Stimulated activated naive CD4-positive, alpha-beta T cell treated with Interleukin-2 at 50 U/mL for 16 hours (primary cell): ENCODE measurements at regions not wholly inside any gene's neighbourhood (a gene's known extent, or its start where the extent isn't known, plus 50 kb on each side); places are given as distances from the start of the nearest gene placed in this dataset.

ENCODE experiments used
- DNase-seq: peaks from one replicate; lab custom pipeline; 2025; lab: John Stamatoyannopoulos, UW

DNA sequence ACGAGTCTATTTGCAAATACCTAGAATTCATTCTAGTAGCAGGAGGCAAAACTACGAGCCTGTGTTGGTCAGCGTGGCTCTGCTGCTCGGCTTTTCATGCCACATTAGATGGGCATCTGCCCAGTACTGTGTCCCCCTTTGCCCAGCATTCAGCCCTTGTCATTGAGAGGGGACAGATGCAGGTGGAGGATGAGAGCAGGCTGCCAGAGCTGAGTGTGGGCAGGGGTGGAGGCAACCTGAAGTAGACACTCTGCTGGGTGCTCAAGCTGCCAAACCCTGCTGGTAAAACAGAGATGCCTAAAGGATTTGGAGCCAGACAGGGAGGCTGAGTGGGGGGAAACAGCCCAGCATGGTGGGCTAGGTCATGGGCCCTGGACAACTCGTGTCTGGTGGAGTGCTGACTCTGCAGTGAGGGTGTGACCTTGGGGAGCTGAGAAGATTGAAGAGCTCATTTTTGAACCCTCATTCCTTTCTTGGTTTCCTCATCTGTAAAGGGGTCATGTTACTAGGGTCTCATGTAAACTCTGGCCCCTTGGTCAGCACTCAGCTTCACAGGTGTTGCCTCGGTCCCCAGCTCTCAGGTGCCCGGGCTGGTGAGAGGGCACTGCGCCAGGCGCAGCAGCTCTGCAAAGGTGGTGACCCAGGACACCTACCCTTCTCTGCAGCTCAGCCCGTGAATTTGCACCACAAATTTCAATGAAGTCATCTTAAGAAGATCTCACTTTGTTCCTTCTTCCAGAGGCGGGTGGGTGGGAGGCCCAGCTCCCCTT lies 64.2 kb upstream of the BHLHE23 start:
- DNase-seq = no peak

GRCh38 chr20:63070301-63070625 lies 63.5 kb upstream of the BHLHE23 start:
- DNase-seq = no peak

DNA sequence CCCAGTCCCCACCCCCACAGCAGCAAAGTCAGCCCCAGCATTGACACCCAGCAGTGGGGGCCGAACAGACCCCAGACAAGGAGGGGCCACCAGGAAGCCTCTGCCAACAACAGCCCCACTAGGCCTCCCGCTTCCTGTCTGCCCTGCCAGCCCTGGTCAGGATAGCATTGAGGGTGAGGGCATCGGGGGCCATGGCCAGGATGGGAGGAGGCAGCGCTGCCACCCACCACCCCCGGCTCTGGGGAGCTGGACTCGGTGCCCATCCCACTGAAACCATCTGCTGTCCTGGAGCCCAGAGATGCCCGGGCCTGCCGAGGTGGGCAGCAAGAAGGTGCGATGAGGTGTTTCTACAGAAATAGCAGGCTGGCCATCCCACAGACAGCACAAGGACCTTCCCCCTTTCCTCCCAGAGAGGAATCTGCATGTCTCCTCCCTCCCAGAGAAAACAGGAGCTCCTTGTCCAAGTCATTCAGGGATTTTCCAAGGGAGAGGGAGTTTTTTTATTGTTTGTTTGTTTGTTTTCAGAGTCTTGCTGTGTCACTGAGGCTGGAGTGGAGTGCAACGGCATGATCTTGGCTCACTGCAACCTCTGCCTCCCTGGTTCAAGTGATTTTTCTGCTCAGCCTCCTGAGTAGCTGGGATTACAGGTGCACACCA lies 62.1 kb upstream of the BHLHE23 start:
- DNase-seq = no peak

DNA sequence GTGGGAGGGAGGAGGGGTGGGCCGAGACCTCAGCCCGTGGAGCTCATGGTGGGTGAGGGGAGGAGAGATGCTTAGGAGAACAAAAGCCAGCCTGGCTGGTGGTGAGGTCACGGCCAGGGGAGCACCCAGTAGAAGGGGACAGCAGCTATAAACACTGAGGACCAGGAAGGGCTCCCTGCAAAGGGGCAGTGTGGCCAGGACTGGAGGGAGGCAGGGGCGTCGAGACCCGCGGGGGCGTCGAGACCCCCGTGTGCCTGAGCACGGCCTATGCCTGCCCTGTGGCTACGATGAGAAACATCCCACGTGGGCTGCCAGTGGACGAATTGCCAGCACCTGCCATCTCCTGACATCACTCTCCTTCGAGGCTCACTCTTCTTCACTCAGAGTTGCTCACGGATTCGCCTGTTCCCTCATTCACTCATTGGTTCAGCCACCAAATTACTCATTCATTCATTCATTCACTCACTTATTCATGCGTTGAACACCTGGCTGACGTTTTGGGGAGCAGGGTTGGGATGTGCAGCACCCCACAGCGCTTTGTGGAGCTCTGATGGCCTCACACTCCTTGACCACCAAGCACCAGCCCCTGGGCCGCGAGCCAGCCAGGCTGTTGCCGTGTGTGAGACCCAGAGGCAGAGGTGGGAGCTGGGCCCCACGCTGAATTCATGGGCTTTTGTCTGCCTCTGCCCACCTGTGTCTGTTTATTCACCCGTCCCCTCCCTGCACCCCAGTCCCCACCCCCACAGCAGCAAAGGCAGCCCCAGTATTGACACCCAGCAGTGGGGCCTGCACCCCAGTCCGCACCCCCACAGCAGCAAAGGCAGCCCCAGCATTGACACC lies 61.2 kb upstream of the BHLHE23 start:
- no peak for DNase-seq

- DNase-seq = no peak
Measured at GRCh38 chr20:63067266-63067635, 60.5 kb upstream of the BHLHE23 start.

GRCh38 chr20:63066506-63067265 lies 59.9 kb upstream of the BHLHE23 start:
- no peak for DNase-seq

DNA sequence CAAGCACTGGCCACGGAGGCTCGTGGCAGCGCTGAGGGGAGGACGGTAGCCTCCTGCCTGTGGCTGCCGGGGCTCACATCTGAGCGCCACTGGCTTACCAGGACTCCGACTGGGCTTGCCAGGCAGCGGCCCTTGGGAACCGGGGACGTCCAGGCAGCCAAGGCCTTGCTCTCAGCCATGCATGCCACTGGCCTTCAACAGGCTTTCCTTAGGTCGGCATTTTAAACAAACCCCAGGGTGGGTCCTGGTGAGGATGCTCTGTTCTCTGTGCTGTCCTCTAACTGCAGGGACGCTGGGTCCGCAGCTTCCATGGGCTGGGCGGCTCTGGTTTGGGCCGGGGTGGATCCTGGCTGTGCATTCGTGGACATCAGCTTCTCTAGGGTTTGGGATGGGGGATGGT lies 59.1 kb upstream of the BHLHE23 start:
- DNase-seq = no peak

DNA sequence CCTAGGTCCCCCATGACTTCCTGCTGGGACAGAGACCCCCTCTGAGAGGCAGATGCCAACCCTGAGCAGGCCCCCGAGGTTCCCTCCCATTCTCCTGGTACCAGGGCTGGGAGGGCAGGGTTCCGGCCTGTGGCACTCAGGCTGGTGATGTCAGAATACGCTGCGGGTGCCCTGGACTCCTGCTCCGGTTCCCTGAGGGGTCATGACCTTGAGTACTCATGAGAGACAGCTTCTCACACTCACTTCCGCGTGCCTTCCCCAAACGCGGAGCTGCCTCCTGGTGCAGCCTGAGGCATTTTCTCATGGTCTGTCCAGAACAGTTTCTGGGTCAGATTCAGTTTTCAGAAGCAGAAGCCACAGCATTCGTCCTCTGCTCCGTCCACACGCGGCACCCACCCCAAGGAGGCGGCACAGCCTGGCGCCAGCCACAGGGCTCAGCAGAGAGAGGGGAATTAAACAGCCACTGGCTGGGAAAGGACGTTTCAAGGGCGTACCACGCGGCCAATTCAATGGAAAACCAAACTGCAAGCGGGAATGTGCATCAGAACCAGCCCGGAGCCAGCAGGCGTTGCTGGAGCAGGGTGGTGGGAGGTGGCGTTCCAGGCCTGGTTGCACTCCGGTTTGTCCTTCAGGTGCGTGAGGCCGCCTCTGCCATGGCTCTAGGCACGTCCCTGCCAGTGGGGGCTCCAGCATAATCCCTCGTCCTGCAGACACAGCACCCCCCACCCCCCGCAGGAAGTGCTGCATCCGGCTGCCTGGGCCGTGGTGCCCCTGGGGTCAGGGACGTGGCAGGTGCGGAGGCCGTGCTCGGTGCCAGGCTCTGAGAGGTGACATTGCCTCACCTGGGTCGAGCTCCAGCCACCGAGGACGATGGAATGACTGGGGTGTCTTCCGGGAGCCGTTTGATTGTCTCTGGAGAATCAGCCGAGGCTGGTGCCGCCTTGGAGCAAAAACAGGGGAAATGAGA lies 58.3 kb upstream of the BHLHE23 start:
- no peak for DNase-seq

DNA sequence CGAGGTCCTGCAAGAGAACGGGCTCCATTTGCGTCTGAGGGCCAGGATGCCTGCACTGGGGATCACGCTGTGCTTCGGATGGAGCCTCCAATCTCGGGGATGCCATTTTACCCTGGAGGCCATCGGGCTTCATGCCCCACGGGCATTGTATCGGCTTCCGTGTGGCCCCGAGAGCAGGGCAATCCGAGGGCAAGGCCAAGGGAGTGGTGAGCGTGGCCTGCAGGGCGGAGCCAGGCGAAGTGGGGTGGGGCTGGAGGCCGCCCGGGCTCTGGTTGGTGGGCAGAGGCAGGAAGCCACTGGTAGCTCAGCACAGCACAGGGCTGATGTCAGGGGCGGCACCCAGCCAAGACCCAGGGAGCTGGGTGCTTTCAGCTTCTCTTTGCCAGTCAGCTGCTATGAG lies 57.5 kb upstream of the BHLHE23 start:
- DNase-seq = no peak

- no peak for DNase-seq
Measured at GRCh38 chr20:63062188-63063140, 55.7 kb upstream of the BHLHE23 start.

DNA sequence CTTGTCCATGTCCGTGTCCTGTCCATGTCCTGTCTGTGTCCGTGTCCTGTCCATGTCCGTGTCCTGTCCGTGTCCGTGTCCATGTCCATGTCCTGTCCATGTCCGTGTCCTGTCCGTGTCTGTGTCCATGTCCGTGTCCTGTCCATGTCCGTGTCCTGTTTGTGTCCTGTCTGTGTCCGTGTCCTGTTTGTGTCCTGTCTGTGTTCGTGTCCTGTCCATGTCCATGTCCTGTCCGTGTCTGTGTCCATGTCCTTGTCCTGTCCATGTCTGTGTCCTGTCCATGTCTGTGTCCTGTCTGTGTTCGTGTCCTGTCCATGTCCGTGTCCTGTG lies 55.0 kb upstream of the BHLHE23 start:
- DNase-seq = no peak

DNA sequence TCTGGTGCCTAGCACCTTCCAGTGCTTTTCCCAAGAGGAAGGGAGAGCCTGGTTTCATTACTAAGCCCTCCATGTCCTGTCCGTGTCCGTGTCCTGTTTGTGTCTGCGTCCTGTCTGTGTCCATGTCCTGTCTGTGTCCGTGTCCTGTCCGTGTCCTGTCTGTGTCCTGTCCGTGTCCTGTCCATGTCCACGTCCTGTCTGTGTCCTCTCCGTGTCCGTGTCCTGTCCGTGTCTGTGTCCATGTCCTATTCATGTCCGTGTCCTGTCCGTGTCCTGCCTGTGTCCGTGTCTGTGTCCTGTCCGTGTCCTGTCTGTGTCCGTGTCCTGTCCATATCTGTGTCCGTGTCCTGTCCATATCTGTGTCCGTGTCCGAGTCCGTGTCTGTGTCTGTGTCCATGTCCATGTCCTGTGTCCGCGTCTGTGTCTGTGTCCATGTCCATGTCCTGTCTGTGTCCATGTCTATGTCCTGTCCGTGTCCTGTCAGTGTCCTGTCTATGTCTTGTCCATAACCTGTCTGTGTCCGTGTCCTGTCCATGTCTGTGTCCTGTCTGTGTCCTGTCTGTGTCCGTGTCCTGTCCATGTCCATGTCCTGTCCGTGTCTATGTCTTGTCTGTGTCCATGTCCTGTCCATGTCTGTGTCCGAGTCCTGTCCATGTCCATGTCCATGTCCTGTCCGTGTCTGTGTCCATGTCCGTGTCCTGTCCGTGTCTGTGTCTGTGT lies 54.4 kb upstream of the BHLHE23 start:
- no peak for DNase-seq

DNA sequence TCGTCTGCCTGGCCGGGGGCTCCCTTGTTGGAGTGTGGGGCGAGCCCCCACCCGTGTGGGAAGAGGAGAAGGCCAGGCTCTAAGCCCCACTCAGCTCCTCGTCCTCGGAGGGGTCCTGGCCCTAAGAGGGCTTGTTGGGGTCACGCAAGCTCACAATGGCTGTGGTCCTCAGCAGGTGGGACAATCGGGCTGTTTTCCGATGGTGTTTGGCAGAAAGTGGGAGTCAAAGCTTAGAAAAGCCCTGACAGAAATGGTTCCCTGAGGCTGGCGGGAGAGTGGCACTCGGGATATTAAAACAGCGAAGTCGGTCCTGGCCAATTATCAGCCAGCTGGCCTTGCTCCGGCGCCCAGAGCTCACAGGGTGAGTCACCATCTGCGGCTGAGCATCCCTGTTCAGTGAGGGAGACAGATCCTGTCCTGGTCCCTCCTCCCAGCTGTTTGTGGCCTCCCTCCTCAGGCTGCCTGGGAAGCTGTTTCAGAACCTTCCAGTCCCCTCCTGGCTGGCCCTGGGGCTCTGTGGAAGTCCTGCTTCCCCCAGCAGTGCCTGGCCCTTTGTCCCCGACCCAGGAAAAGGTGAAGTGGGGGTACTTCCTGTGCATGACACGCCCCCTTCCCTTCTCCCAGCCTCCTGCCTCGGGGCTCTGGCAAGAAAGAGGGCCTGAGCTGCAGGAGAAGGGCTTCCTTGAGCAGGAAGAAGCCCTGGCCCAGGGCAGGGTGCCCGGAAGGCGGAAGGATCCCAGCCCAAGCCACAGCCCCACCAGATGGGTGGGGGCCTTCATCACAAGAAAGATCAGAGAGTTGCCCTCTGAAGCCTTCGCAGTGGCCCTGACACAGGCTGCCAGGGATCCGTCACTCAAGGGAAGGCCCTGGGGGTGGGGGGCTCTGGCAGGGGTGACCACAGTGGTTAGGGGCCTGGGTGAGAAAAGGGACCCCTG lies 53.6 kb upstream of the BHLHE23 start:
- no peak for DNase-seq

GRCh38 chr20:63059684-63060056 lies 52.9 kb upstream of the BHLHE23 start:
- DNase-seq = no peak

- DNase-seq = no peak
Measured at GRCh38 chr20:63058696-63059335, 52.1 kb upstream of the BHLHE23 start.

DNA sequence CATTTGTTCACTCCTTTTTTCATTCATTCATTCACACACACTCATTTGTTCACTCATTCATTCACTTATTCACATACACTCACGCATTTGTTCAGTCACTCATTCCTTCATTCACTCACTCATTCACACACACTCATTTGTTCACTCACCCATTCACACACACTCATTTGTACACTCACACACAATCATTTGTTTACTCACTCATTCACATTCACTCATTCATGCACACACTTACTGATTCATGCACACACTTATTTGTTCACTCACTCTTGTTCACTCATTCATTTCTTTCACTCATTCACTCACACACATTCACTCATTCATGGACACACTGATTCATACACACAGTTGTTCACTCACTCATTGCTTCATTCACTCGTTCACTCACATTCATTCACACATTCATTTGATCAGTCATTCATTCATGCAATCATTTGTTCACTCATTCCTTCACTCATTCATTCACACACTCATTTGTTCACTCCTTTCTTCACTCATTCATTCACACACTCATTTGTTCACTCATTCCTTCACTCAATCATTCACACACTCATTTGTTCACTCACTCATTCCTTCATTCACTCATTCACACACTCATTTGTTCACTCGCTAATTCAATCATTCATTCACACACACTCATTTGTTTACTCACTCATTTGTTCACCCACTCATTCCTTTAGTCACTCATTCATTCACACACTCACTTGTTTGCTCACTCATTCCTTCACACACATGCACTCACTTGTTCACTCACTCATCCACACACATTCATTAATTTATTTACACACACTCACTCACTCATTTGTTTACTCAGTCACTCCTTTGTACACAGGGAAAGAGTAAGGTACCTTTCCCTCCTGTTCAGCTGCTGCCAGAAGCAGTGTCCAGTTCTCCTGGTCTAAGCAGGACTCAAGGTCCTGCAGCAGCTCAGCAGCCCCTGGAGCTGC lies 50.7 kb upstream of the BHLHE23 start:
- DNase-seq = no peak
